Spleen (tissue), 7 donors: ENCODE measurements at regions not wholly inside any gene's neighbourhood (a gene's known extent, or its start where the extent isn't known, plus 50 kb on each side); places are given as distances from the start of the nearest gene placed in this dataset.

Experiments used
- POLR2A ChIP-seq, 3 donors: fragments of 450-650 bp; IDR thresholded peaks; one replicate each; pipeline ENCODE4 v1.5.1; 2017; ENCODE audit warnings: antibody characterized with exemption in 3 of 3, mild to moderate bottlenecking in 1 of 3
- POLR2AphosphoS5 ChIP-seq, 3 donors: sonication (generic); formaldehyde crosslinking; IDR thresholded peaks; one replicate each; pipeline ENCODE4 v1.5.1; 2017; ENCODE audit warnings: antibody characterized with exemption in 3 of 3
- TF ChIP-seq, protein P1 (sequence below), 11 experiments: fragments of 200-600 bp in 7 of 11; fragments of 450-650 bp in 4 of 11; sonication (generic) in 4 of 11; IDR thresholded peaks in 8 of 11; conservative IDR thresholded peaks in 3 of 11; 1 replicate in 7 of 11; 2 replicates in 4 of 11; pipeline versions ENCODE4 v1.4.0 to v1.8.0; 2016 to 2021; ENCODE audit warnings: antibody characterized with exemption in 11 of 11, inconsistent platforms in 4 of 11, mild to moderate bottlenecking in 1 of 11
- donor health status: DM: no; HTN: no; CAD: no; lungs with moderate emphysema.
- donor health status: DM: no; HTN: no; CAD: no.
- donor health status: DM: no; HTN: no; CAD: no.

- TF ChIP-seq, protein P1, sequence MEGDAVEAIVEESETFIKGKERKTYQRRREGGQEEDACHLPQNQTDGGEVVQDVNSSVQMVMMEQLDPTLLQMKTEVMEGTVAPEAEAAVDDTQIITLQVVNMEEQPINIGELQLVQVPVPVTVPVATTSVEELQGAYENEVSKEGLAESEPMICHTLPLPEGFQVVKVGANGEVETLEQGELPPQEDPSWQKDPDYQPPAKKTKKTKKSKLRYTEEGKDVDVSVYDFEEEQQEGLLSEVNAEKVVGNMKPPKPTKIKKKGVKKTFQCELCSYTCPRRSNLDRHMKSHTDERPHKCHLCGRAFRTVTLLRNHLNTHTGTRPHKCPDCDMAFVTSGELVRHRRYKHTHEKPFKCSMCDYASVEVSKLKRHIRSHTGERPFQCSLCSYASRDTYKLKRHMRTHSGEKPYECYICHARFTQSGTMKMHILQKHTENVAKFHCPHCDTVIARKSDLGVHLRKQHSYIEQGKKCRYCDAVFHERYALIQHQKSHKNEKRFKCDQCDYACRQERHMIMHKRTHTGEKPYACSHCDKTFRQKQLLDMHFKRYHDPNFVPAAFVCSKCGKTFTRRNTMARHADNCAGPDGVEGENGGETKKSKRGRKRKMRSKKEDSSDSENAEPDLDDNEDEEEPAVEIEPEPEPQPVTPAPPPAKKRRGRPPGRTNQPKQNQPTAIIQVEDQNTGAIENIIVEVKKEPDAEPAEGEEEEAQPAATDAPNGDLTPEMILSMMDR (IDR thresholded peaks at IDR 0.05 in 8 of 11, conservative IDR thresholded peaks at IDR 0.05 in 3 of 11) = no peak
- TF ChIP-seq POLR2A (IDR thresholded peaks at IDR 0.05) (no peak), POLR2AphosphoS5 (IDR thresholded peaks at IDR 0.05) (no peak)
Observed at GRCh38 chr13:70994191-70994590, 872.8 kb downstream of the DACH1 start.
